Stimulated activated CD8-positive, alpha-beta memory T cell treated with anti-CD3 and anti-CD28 coated beads, Interleukin-4, amount 100 ng/mL, for 48 hours (primary cell): ENCODE measurements at regions not wholly inside any gene's neighbourhood (a gene's known extent, or its start where the extent isn't known, plus 50 kb on each side); places are given as distances from the start of the nearest gene placed in this dataset.
"Not testable (repeated sequence)": the region's sequence is repeated elsewhere in the genome, so short reads cannot be mapped to it uniquely, and the experiment has no call there.

Source experiments
- DNase-seq: peaks from one replicate; pipeline ENCODE4 v3.0.0-alpha.2; 2020

DNA sequence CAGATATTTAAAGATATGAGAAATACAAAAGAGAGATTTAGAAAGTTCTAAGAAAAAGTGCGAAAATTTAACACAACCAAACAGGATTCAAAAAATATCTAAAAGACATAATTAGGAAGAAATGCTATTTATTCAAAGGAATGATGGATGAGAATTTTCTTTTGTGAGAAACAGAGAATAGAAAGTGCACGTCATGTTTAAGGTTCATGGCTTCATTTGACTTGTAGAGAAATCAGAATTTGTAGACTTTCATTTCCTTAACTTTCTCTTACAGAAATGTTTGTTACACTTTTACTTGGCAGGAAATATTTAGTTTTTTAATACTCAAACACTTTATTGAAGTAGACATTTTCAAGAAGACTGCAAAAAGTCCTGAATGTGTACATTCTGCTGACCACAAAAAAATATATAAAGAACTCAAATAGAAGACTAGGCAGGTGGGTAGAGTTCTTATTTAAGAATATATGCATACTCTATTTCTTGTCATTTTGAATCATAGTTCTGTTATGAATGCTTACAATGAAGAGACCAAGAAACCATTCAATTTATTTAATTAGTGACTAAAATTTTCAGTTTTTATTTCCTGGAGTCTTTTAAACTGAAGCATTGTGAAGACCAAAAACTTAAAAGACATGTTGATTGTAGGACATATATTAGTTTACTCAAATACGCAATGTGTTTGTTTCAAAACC is 710.5 kb upstream of the HS3ST5 start:
- no peak for DNase-seq

DNA sequence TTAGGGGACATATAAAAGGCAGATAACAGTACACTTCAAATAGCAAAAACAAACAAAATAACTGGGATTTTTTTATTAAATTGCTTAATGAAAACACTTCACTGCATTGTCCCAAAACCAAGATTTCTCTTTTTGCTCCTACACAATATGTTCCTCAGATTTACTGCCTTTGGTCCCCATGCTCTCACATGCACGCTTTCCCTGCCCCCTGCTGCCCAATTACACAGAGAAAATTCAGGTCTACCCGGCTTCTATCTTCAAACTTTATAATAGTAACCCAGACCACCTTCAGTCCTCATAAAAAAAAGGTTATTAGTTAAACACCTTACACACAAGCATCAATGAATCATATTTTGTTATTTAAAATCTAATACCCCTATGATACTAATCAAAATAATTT is 673.8 kb upstream of the HS3ST5 start:
- no peak for DNase-seq

DNA sequence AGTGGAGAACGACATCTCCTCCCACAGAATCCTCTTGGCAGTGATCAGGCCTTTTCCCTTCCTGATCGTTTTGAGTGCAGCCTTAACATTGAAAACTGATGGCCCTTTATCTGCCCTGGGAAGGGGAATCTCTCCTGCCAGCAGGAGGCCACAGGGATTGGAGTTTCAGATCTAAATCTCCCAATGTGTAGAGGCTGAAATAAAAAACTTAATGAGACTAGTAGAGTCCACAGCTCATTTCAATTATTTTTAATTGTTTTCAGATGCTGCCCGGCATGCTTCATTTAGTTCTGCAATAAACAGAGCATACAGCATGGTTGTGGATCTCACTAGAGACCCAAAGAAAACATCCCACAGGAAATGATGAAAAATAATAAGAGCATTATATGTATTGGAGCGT is 662.2 kb upstream of the HS3ST5 start:
- DNase-seq: no peak

DNA sequence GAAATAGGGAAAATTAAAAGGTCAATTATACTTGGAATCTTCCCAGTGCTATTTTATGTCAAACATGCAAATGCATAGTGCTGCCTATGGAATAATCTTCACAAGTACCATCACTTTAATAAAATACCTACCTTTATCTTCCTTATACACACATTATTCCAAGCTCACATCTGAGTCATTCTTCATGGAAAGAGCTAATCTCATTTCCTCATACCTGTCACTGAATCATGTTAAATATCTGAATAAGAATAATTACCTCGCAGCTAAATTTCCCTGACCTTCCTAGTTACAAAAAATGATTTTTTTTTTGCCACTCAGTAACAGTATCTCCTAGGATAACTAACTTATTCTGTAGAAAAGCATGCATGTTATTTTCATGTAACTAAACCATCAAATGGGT is 661.4 kb upstream of the HS3ST5 start:
- DNase-seq: no peak

DNA sequence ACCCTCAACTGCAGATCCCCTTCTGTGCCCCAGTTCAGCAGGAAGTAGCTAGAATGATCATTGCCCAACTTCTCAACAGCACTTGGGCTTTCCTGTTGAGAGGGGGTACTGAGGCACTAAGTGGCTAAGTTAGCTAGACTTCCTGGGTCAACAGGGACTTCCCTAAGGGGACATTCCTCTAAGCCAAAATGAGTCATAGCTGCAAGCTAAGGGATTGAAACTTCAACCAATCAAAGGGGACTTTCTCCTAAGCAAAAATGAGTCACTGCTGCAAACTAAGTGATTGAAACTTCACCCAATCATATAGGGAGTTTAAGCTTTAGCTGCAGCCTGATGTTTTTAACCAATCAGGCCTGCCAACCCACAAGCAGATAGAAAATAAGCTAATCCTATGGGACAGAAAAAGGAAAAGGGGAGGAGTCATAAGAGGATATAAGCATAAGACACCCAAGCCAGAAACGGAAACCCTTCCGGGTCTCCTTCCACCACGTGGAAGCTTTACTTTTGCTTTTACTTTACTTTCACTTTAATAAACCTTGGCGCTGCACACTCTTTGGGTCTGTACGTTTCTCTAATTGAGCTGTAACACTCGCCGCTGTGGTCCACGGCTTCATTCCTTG is 659.0 kb upstream of the HS3ST5 start:
- no peak for DNase-seq

DNA sequence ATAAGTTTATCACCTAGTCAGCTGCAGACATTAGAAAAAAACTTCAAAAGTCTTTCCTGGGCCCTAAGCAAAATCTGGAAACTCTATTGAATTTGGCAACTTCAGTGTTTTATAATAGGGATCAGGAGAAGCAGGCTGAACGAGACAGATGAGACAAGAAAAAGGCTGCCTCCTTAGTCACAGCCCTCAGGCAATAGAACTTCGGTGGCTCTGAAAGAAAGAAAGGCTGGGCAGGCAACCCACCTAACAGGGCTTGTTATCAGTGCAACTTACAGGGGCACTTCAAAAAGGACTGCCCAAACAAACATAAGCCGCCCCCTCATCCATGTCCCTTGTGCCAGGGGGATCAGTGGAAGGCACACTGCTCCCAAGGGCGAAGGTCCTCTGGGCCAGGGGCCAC is 657.9 kb upstream of the HS3ST5 start:
- DNase-seq: no peak

DNA sequence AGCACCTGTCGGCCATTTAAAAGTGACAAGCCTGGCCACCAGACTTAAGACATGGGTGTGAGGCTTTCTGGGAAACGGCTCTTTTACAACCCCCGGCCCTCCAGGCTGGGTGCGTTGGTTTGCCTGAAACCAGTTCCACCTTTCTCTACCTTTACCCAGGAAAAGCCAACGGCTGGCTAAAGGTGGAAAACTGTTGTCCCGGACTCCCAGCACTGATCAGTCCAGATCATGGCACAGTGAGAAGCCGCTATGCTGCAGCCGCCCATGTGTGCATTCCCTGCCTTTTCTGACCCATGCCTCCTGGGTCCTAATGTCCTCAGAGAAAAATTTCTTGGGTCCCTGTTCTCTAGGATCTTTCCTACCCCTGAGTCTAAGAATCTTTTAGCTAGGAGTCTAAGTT is 655.7 kb upstream of the HS3ST5 start:
- DNase-seq: no peak

DNA sequence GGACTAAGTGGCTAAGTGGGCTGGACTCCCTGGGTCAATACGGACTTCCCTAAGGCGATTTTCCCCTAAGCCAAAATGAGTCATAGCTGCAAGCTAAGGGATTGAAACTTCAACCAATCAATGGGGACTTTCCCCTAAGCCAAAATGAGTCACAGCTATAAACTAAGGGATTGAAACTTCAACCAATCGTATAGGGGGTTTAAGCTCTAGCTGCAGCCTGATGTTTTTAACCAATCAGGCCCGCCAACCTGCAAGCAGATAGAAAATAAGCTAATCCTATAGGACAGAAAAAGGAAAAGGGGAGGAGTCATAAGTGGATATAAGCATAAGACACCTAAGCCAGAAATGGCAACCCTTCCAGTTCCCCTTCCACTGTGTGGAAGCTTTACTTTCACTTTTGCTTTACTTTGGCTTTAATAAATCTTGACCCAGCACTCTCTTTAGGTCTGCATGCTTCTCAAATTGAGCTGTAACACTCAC is 655.0 kb upstream of the HS3ST5 start:
- DNase-seq: no peak

DNA sequence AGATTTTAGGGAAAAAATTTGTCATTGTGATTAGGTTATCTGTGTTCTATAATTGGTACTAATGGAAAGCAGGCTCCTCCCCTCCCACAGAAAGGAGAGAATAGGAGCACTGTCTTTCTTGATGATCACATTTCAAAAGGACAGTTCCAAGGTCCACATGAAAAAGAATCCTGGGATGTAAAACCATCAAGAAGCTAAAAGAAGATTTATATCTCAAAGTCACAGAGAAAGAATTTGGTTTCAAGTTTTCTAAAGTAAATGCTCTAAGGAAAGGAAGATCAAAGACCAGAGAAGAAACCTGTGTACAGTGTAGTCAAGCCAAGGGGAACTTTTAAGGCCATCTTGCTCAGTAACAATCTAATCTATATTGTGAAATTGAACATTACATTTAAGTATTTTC is 652.7 kb upstream of the HS3ST5 start:
- DNase-seq: no peak

DNA sequence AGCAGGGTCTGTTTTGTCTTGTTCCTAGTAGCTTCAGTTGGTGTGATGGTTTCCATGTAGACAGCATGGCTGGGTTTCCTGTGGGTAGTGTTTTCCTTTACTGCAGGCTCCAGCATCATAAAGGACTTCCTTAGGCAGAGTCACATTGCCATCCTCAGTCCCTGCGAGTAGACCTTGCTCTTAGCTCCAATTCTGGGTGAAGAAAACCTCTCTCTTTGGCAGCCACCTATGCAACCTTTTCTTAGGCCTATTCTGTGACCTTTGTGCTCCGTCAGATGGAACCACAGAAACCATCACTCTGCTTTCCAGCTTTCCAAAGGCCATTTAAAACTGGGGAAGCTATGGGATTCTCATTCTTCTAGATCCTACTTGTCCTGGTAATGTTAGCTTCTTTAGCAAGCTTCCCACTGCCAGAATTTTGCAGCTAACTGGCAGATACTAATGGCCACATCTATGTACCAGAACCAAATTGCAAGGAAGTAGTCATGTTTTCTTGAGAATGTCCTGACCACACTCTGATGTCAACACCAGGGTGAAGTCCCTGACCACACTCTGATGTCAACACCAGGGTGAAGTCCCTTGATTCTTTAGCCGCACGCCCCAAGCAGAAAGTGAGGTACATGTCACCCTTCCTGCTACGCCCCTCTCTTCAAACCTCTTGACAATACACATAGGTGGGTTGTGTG is 646.6 kb upstream of the HS3ST5 start:
- DNase-seq: peak; percentile 50

DNA sequence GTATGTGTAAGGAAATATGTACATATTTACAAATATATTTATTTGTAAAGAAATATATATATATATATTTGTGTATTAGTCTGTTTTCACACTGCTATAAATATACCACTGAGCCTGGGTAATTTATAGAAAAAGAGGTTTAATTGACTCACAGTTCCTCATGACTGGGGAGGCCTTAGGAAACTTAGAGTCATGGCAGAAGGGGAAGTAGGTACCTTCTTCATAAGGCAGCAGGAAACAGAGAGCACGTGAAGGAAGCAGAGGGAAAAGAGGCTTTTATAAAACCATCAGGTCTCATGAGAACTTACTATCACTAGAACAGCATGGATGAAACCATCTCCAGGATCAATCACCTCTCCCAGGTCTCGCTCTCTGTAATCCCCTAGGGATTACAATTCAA is 644.5 kb upstream of the HS3ST5 start:
- no peak for DNase-seq

DNA sequence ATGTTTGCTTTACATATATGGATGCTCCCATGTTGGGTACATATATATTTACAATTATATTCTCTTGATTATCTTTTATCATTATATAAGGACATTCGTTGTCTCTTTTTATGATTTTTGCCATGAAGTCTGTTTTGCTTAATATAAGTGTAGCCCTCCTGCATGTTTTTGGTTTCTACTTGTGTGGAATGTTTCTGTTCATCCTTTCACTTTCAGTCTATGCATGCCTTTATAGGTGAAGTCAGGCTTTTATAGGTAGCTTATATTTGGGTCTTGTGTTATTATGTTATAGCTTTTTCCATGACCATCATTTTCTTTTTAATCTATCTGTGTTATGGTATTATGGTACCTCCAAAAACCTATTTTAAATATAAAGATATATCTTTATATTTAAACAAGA is 612.5 kb upstream of the HS3ST5 start:
- no peak for DNase-seq

DNA sequence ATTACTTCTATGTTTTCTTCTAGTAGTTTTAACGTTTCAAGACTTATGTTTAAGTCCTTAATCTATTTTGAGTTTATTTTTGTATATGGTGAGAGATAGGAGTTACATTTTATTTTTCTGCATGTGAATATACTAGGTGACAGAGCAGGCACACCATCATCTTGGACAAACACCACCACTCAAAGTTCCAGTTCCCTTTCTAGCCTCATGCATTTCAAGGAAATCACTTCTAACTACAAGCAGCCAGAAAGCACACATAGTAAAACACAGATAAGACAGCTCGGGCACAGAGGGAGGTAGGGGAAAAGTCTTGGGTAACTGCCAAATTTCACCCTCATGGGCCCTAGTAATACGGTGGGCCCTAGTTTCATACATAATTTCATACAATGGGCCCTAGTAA is 609.4 kb upstream of the HS3ST5 start:
- DNase-seq: no peak

DNA sequence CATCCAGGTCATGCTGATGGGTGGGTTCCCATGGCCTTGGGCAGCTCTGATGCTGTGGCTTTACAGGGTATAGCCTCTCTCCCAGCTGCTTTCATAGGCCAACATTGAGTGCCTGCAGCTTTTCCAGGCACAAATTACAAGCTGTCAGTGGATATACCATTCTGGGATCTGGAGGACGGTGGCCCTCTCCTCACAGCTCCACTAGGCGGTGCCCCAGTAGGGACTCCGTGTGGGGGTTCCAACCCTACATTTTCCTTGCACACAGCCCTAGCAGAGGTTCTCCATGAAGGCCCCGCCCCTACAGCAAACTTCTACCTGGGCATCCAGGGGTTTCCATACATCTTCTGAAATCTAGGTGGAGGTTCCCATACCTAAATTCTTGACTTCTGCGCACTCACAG is 602.6 kb upstream of the HS3ST5 start:
- no peak for DNase-seq

DNA sequence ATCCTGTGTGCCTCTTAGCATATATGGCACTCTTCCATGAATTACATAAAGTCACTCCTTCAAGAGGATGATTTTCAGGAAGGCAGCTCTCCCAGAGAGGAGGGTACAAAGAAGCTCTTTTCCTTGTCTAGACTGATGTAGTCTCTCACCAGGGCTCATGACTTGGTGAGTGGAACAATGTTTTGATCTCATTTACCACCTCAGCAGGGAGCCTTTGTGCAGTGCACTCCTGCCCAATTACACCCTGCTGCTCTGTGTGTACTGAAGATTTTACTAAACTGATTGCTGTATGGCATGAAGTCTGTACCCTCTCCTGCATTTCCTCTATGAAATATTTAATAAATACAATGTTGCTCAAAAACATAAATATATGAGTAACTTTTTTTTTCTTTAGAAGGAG is 598.3 kb upstream of the HS3ST5 start:
- DNase-seq: no peak

DNA sequence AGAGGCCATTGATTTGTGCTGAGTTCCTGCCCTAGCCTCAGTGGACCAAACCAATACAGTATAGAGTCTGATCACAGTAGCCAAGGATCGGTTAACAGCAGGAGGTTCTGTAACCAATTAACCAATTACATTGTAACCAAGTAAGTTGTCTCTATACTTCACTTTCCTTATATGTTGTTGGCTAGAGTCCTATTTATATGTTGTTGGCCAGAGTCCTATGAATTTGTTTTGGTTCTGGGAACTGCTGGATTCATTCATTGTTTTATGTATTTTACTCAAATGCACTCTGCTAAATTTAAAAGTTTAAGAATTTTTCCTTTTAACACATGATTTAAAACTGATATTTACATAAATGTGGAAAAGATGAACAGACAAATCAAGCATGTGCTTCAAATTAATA is 597.4 kb upstream of the HS3ST5 start:
- no peak for DNase-seq

DNA sequence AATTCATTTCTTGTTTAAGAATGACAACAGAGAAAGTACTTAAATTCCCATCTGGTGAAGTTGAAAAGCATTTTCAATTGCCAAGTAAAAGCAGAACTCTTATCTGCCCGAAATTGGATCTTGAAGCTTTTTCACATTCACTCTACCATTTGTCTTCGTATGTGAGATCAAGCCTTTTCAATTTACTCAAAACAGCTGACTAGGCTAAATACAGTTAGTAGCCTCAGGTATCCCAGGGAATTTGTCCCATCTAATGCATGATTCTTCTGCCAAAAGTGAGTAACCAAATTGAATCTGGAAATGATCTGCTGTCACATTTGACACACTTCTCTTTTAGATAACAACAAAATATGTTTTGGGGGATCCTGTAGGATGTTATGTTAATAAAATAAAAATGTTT is 596.8 kb upstream of the HS3ST5 start:
- no peak for DNase-seq

DNA sequence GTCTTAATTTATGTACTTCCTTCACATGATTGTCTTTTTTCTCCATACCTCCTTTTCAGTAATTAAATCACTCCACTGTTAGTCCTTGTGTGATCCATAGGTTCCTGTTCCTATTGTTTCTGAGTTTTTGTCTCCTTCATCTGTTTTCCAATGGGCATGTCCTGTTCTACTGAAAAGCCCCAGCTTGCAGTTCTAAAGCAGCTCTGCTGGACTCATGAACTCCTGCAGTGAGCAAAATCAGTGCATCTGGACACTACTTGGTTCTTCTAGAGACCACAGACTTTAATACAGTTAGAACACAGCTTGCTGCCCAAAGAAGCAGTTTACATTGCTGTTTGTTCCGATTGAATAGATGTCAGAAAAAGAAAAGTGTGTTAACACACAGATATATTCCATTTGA is 593.3 kb upstream of the HS3ST5 start:
- no peak for DNase-seq

DNA sequence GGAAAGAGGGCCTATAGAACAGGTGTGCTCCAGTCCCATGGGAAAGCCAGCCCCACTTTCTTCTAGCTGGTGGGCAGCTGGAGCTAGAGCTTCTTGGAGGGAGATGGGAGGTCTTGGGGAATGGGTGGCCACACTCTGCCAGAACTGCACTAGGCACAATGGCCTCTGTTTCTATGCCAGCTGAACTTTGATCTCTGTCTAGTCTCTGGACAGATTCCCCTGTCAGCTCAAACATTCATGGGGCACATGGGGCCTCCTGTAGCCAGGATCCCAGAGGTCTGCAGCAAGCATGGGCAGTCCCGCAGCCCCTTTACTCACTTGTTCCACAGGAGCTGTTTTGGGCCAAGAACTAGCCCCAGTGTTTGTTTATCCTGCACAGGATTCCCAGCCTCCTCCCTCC is 591.3 kb upstream of the HS3ST5 start:
- DNase-seq: no peak

DNA sequence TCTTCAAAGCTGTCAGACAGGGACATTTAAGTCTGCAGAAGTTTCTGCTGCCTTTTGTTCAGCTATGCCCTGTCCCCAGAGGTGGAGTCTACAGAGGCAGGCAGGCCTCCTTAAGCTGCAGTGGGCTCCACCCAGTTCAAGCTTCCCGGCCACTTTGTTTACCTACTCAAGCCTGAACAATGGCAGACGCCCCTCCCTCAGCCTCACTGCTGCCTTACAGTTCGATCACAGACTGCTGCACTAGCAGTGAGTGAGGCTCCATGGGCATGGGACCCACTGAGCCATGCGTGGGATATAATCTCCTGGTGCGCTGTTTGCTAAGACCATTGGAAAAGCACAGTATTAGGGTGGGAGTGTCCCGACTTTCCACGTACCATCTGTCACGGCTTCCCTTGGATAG is 585.9 kb upstream of the HS3ST5 start:
- not testable (repeated sequence) for DNase-seq

DNA sequence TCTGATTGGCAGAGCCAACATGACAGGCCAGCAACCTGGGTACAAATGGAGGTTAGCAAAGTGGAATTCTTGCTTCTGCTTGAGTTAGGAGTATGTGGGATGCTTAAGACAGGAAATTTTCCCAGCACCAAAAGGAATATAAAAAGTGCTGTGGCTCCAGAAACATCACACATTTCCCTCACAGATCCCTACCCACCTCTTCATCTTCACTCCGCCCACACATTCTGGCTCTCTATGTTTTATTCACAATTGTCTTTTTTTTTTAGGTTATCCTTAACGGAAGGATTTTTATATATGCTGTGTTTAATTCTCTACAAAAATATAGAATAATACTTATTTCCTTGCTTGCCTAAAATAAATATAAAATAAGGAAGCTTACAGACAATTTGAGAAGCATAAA is 563.3 kb upstream of the HS3ST5 start:
- DNase-seq: no peak

DNA sequence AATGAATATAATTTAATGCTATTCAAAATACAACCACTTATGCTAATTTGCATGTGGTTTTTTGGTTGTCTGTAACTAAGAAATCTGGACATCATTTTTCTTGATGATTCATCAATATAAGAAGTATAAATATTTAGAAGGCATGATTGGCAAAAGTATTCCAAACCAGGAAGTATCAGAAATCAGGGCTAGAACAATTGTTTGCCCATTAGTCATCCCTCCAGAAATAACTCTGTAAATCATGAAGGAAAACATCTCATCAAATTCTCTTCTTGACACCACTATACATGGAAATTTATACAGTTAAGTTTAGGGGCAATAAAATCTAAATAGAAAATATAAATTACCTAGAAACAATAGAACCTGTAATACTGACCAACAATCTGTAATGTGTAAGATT is 554.7 kb upstream of the HS3ST5 start:
- DNase-seq: no peak

DNA sequence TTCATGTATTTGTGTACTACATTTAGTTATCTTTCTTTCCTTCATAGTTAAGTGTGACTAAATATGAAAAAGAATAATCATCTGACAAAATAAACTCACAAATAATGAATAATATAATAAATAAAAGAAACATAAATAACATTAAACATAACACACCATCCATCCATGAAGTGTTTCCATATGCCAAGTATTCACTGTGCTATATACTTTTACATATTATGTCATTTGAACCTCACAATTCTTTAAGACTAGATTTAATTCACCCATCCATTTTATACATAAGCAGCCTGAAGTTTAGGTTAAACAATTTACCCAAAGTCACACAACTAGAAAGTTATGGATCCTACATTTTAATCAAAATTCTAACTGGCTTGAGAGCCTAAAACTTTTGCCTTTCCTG is 549.4 kb upstream of the HS3ST5 start:
- no peak for DNase-seq

DNA sequence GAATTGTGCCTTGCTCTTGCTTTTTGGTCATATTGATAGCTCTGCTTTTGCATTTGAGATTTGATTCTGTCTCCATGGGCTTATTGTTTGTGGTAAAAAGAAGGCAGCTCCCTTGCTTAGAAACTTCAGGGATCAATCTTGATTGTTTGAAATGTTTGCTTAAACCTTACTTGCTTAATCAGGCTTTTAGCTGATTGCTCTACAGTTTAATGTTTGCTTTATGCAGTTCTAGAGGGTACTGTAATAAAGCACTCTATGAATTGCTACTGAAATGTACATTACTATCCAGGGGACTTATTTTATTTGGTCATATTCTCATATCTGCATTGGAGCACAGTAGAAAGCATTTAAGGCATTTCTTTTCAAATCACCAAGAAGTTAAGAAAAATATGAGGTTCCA is 545.4 kb upstream of the HS3ST5 start:
- no peak for DNase-seq
